Fibroblast of lung (primary cell): ENCODE measurements at regions not wholly inside any gene's neighbourhood (a gene's known extent, or its start where the extent isn't known, plus 50 kb on each side); places are given as distances from the start of the nearest gene placed in this dataset.

Experiments used
- EZH2 ChIP-seq: IDR thresholded peaks from 2 replicates; pipeline ENCODE4 v1.5.1; 2012; ENCODE audit warnings: low read length, control low read depth, mild to moderate bottlenecking; ENCODE audit errors: missing control alignments
- TF ChIP-seq, protein P1 (sequence below), 2 donors: IDR thresholded peaks in 1 of 2; conservative IDR thresholded peaks in 1 of 2; 1 replicate in 1 of 2; 2 replicates in 1 of 2; pipeline ENCODE4 v1.5.1; 2011 to 2012; ENCODE audit warnings: low read length in 2 of 2, control low read depth in 1 of 2, inconsistent platforms in 1 of 2, low read depth in 1 of 2, mild to moderate bottlenecking in 1 of 2

DNA sequence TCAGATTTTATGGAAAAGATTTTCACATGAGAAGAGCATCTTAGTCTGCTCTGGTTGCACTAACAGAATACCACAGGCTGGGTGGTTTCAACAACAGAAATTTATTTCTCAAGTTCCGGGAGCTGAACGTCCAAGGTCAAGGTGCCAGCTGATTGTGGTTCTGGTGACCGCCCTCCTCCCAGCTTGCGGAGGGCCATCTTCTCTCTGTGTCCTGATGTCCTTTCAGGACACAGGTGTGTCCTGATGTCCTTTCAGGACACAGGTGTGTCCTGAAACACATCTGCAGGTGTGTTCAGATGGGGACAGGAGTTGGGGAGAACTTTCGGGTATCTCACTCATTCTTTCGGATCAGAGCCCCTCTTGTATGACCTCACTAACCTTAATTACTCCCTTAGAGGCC lies 374.9 kb downstream of the SOX11 start:
- no peak for TF ChIP-seq EZH2
- TF ChIP-seq, protein P1, sequence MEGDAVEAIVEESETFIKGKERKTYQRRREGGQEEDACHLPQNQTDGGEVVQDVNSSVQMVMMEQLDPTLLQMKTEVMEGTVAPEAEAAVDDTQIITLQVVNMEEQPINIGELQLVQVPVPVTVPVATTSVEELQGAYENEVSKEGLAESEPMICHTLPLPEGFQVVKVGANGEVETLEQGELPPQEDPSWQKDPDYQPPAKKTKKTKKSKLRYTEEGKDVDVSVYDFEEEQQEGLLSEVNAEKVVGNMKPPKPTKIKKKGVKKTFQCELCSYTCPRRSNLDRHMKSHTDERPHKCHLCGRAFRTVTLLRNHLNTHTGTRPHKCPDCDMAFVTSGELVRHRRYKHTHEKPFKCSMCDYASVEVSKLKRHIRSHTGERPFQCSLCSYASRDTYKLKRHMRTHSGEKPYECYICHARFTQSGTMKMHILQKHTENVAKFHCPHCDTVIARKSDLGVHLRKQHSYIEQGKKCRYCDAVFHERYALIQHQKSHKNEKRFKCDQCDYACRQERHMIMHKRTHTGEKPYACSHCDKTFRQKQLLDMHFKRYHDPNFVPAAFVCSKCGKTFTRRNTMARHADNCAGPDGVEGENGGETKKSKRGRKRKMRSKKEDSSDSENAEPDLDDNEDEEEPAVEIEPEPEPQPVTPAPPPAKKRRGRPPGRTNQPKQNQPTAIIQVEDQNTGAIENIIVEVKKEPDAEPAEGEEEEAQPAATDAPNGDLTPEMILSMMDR (conservative IDR thresholded peaks at IDR 0.05 in 1 of 2, IDR thresholded peaks at IDR 0.05 in 1 of 2; ENCODE audit: low read depth in 1 of 2, low read length in 2 of 2): no peak
